Nephron progenitor cell (in vitro differentiated cells): ENCODE measurements at regions not wholly inside any gene's neighbourhood (a gene's known extent, or its start where the extent isn't known, plus 50 kb on each side); places are given as distances from the start of the nearest gene placed in this dataset.

Experiments
- DNase-seq: peaks from one replicate; pipeline ENCODE4 v3.0.0; 2021
- H3K27ac Mint-ChIP-seq: 2 replicates; pipeline ENCODE4 v1.8.0; 2021; ENCODE audit warnings: mild to moderate bottlenecking, moderate library complexity, mixed read lengths
- H3K27me3 Mint-ChIP-seq: 2 replicates; pipeline ENCODE4 v1.8.0; 2021; ENCODE audit warnings: mild to moderate bottlenecking, low read depth, mixed read lengths; ENCODE audit not compliant: poor library complexity
- H3K36me3 Mint-ChIP-seq: 2 replicates; pipeline ENCODE4 v1.8.0; 2021; ENCODE audit warnings: low read depth, mixed read lengths
- H3K4me1 Mint-ChIP-seq: 2 replicates; pipeline ENCODE4 v1.8.0; 2021; ENCODE audit warnings: mixed read lengths
- H3K4me3 Mint-ChIP-seq: 2 replicates; pipeline ENCODE4 v1.8.0; 2021; ENCODE audit warnings: mild to moderate bottlenecking, moderate library complexity, mixed read lengths
- H3K9me3 Mint-ChIP-seq: 2 replicates; pipeline ENCODE4 v1.8.0; 2021; ENCODE audit warnings: mild to moderate bottlenecking, moderate library complexity, mixed read lengths
- CTCF ChIP-seq: fragments of 200-600 bp; sonication (generic); IDR thresholded peaks from 2 replicates; pipeline ENCODE4 v1.5.0; 2021; ENCODE audit warnings: antibody characterized with exemption

DNA sequence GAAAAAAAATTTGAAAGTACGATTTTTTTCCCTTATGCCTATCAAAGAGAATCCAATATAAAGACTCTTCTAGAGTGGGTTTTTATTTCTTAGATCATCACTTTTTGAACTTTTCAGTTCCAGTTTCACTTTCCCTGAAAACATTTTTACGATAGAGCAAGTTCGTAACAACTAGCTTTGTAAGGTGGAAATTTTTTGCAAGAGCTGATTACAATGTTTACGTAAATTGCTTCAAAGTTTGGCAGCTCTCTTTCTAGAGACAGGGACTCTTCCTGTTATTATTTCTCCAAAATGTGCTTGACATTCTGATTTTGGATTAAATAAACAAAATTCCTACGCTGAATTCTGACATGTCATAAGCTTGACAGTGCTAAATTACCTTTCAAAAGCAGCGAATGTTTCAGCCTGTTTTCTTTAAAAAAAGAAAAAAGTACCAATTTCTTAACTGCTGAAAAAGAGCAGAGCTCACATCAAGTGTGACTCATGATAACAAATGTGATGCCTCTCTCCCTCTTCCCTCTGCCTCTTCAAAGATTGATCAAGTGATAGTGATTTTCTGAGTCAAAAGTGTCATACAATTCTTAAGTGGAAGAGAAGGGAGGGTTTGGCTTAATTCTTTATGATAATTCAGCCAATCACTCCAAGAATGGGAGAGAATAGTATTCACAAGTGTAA, 175.2 kb downstream of the KCNJ2 start:
- no peaks in the 10 kb centered on the region for H3K36me3 Mint-ChIP-seq
- no peaks in the 10 kb centered on the region for H3K9me3 Mint-ChIP-seq
- H3K4me3 Mint-ChIP-seq = no peak overlapping the region
- H3K4me1 Mint-ChIP-seq = no peaks in the 10 kb centered on the region
- no peak overlapping the region for H3K27ac Mint-ChIP-seq
- no peak for DNase-seq
- no peak for TF ChIP-seq CTCF
- H3K27me3 Mint-ChIP-seq = no peaks in the 10 kb centered on the region

DNA sequence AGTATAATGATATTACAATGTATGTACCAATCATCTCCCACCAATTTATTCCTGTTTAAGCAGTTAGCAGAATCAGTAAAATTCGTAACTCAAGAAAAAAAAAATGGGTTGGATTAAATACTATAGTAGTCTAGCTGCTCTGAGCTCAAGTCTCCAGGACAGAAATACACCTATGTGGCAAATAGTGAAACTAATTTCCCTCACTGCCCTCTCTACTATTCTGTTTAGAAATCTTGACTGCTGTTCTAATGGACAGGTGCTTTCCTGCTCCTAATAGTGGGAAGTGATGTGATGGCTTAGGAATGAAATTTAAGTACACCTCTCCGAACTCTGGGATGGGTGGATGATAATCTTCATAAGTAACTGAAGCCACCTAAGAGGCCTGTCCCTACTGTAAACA, 175.7 kb downstream of the KCNJ2 start:
- no peaks in the 10 kb centered on the region for H3K9me3 Mint-ChIP-seq
- TF ChIP-seq CTCF = no peak
- H3K27ac Mint-ChIP-seq = no peak overlapping the region
- H3K27me3 Mint-ChIP-seq = no peaks in the 10 kb centered on the region
- DNase-seq = no peak
- no peaks in the 10 kb centered on the region for H3K4me1 Mint-ChIP-seq
- H3K4me3 Mint-ChIP-seq = no peak overlapping the region
- H3K36me3 Mint-ChIP-seq = no peaks in the 10 kb centered on the region

DNA sequence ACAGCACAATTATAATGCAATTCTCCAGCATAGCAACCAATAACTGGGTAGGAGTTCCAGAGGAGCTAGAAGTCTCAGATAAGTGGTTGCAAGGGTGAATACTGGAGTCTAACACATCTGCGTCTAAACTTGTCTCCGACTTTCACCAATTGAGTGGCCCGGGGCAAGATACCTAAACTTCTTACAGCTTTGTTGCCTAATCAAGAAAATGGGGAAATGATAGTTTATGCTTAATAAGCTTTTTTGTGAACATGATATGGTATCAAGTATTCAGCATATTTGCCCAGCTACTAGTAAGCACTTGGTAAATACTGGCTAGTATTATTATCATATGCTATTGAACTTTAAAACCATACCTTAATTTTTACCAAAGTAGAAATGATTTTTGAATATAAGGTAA, 183.5 kb downstream of the KCNJ2 start:
- no peak for DNase-seq
- Mint-ChIP-seq H3K36me3 (no peaks in the 10 kb centered on the region), H3K27me3 (no peaks in the 10 kb centered on the region), H3K27ac (no peak overlapping the region), H3K9me3 (peaks cover 6% of the 10 kb centered on the region), H3K4me3 (no peak overlapping the region), H3K4me1 (no peaks in the 10 kb centered on the region)
- no peak for TF ChIP-seq CTCF

GRCh38 chr17:70353408-70354092, 184.2 kb downstream of the KCNJ2 start:
- no peak overlapping the region for H3K27ac Mint-ChIP-seq
- H3K4me3 Mint-ChIP-seq = no peak overlapping the region
- no peak for TF ChIP-seq CTCF
- H3K9me3 Mint-ChIP-seq = peaks cover 6% of the 10 kb centered on the region
- H3K36me3 Mint-ChIP-seq = no peaks in the 10 kb centered on the region
- no peaks in the 10 kb centered on the region for H3K4me1 Mint-ChIP-seq
- H3K27me3 Mint-ChIP-seq = no peaks in the 10 kb centered on the region
- DNase-seq = no peak

GRCh38 chr17:70355185-70355584, 185.9 kb downstream of the KCNJ2 start:
- no peaks in the 10 kb centered on the region for H3K4me1 Mint-ChIP-seq
- no peaks in the 10 kb centered on the region for H3K36me3 Mint-ChIP-seq
- H3K4me3 Mint-ChIP-seq = no peak overlapping the region
- DNase-seq = no peak
- H3K27ac Mint-ChIP-seq = no peak overlapping the region
- H3K9me3 Mint-ChIP-seq = peaks cover 6% of the 10 kb centered on the region
- TF ChIP-seq CTCF = no peak
- H3K27me3 Mint-ChIP-seq = no peaks in the 10 kb centered on the region

DNA sequence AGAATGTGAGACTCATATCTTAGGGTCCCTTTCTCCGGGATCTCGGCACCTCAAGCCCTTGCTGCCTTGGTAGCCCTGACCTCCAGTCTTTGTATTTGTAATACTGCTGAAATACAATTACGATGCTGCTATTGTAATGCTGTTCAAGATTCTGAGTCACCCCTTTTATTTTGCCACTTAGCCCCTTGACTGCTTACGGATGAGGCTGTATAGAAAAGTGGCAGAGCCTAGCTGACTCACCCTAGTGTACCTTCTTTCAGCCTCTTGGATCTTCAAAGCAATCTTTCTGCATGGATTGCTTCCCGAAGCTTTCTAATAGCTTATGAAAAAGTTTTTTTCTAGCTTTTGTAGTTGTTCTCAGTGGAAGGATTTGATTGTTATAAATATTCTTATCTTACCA, 187.9 kb downstream of the KCNJ2 start:
- no peak overlapping the region for H3K4me3 Mint-ChIP-seq
- H3K27me3 Mint-ChIP-seq = no peaks in the 10 kb centered on the region
- no peak overlapping the region for H3K27ac Mint-ChIP-seq
- H3K4me1 Mint-ChIP-seq = no peaks in the 10 kb centered on the region
- no peak for TF ChIP-seq CTCF
- no peak for DNase-seq
- peaks cover 5% of the 10 kb centered on the region for H3K9me3 Mint-ChIP-seq
- H3K36me3 Mint-ChIP-seq = no peaks in the 10 kb centered on the region
